HEK293 (cell line): ENCODE measurements at regions not wholly inside any gene's neighbourhood (a gene's known extent, or its start where the extent isn't known, plus 50 kb on each side); places are given as distances from the start of the nearest gene placed in this dataset.
A peak's percentile ranks its signal among the peaks of the same experiment; 100 is the strongest.

Experiments
- CTCF ChIA-PET: fragments of 350-600 bp; formaldehyde crosslinking; extraction: SDS; loops from one replicate; lab custom pipeline; 2021; ENCODE audit warnings: antibody characterized with exemption; lab: Yijun Ruan, JAX
- POLR2A ChIA-PET: fragments of 300-600 bp; formaldehyde crosslinking; extraction: SDS; loops from one replicate; lab custom pipeline; 2020; ENCODE audit warnings: antibody characterized with exemption, inconsistent platforms; lab: Yijun Ruan, JAX
- H3K27ac ChIP-seq: fragments of 200-500 bp; sonication (Bioruptor generic); 2 replicates; pipeline ENCODE4 v1.5.1; 2014; ENCODE audit warnings: low read depth, low read length, control low read depth, inconsistent platforms; ENCODE audit errors: extremely low read depth
- H3K36me3 ChIP-seq, 2 experiments: fragments of 200-500 bp in 1 of 2; sonication (Bioruptor generic) in 1 of 2; 1 replicate in 1 of 2; 2 replicates in 1 of 2; pipeline ENCODE4 v1.5.1; 2014 to 2017; ENCODE audit warnings: inconsistent platforms in 2 of 2, low read length in 2 of 2; ENCODE audit not compliant: control insufficient read depth in 2 of 2, insufficient read depth in 1 of 2
- H3K4me1 ChIP-seq: fragments of 200-500 bp; sonication (Bioruptor generic); 2 replicates; pipeline ENCODE4 v1.5.1; 2014; ENCODE audit warnings: mild to moderate bottlenecking, low read length, inconsistent platforms; ENCODE audit not compliant: control insufficient read depth, insufficient read depth
- H3K4me3 ChIP-seq: 2 replicates; pipeline ENCODE4 v1.5.1; 2011; ENCODE audit warnings: low read depth, mild to moderate bottlenecking, control low read depth, low read length, moderate library complexity
- H3K9me3 ChIP-seq: fragments of 200-500 bp; sonication (Bioruptor generic); 2 replicates; pipeline ENCODE4 v1.5.1; 2014; ENCODE audit warnings: low read depth, low read length, inconsistent platforms; ENCODE audit not compliant: control insufficient read depth, insufficient read depth
- BCL11B ChIP-seq: fragments of 450-650 bp; formaldehyde crosslinking; IDR thresholded peaks from 2 replicates; pipeline ENCODE4 v1.5.1; 2016; ENCODE audit warnings: low read depth, missing biosample characterization, missing genetic modification characterization
- OSR2 ChIP-seq: fragments of 450-650 bp; formaldehyde crosslinking; IDR thresholded peaks from 2 replicates; pipeline ENCODE4 v1.5.1; 2016; ENCODE audit warnings: missing biosample characterization, missing genetic modification characterization
- SCRT1 ChIP-seq: fragments of 450-650 bp; formaldehyde crosslinking; IDR thresholded peaks from 2 replicates; pipeline ENCODE4 v1.5.1; 2016; ENCODE audit warnings: missing biosample characterization, missing genetic modification characterization, borderline replicate concordance
- ZIC2 ChIP-seq: fragments of 450-650 bp; formaldehyde crosslinking; IDR thresholded peaks from 2 replicates; pipeline ENCODE4 v1.5.1; 2016; ENCODE audit warnings: missing biosample characterization, missing genetic modification characterization
- ZNF10 ChIP-seq: fragments of 450-650 bp; formaldehyde crosslinking; IDR thresholded peaks from 2 replicates; pipeline ENCODE4 v1.5.1; 2017; ENCODE audit warnings: missing biosample characterization, missing genetic modification characterization
- ZNF18 ChIP-seq: fragments of 450-650 bp; formaldehyde crosslinking; IDR thresholded peaks from 2 replicates; pipeline ENCODE4 v1.5.1; 2016; ENCODE audit warnings: missing biosample characterization, missing genetic modification characterization
- ZNF335 ChIP-seq: fragments of 450-650 bp; formaldehyde crosslinking; conservative IDR thresholded peaks from 2 replicates; pipeline ENCODE4 v1.5.1; 2016; ENCODE audit warnings: missing biosample characterization, missing genetic modification characterization
- ZNF510 ChIP-seq: fragments of 450-650 bp; formaldehyde crosslinking; IDR thresholded peaks from 2 replicates; pipeline ENCODE4 v1.5.1; 2018; ENCODE audit warnings: mild to moderate bottlenecking, missing genetic modification characterization, missing biosample characterization; ENCODE audit not compliant: insufficient replicate concordance
- ZNF514 ChIP-seq: fragments of 450-650 bp; formaldehyde crosslinking; IDR thresholded peaks from 2 replicates; pipeline ENCODE4 v1.5.1; 2016; ENCODE audit warnings: missing biosample characterization, missing genetic modification characterization
- ZNF549 ChIP-seq: fragments of 450-650 bp; IDR thresholded peaks from 2 replicates; pipeline ENCODE4 v1.5.1; 2018; ENCODE audit warnings: missing biosample characterization, missing genetic modification characterization, mild to moderate bottlenecking, inconsistent platforms, moderate library complexity
- ZNF629 ChIP-seq: fragments of 450-650 bp; formaldehyde crosslinking; IDR thresholded peaks from 2 replicates; pipeline ENCODE4 v1.5.1; 2017; ENCODE audit warnings: missing biosample characterization, missing genetic modification characterization
- ZNF654 ChIP-seq: fragments of 450-650 bp; formaldehyde crosslinking; IDR thresholded peaks from 2 replicates; pipeline ENCODE4 v1.5.1; 2016; ENCODE audit warnings: low read depth, missing biosample characterization, missing genetic modification characterization
- TF ChIP-seq, protein P1 (sequence below): fragments of 450-650 bp; formaldehyde crosslinking; conservative IDR thresholded peaks from 2 replicates; pipeline ENCODE4 v1.5.1; 2016; ENCODE audit warnings: low read depth, missing biosample characterization, missing genetic modification characterization
- TF ChIP-seq, protein P2 (sequence below): fragments of 450-650 bp; formaldehyde crosslinking; IDR thresholded peaks from 2 replicates; pipeline ENCODE4 v1.5.1; 2016; ENCODE audit warnings: missing biosample characterization, missing genetic modification characterization
- TF ChIP-seq, protein P3 (sequence below): fragments of 450-650 bp; formaldehyde crosslinking; IDR thresholded peaks from 2 replicates; pipeline ENCODE4 v1.5.1; 2016; ENCODE audit warnings: missing biosample characterization, missing genetic modification characterization
- TF ChIP-seq, protein P4 (sequence below): fragments of 450-650 bp; formaldehyde crosslinking; IDR thresholded peaks from 2 replicates; pipeline ENCODE4 v1.5.1; 2016; ENCODE audit warnings: missing biosample characterization, missing genetic modification characterization

GRCh38 chr18:70494524-70494923 is 205.7 kb downstream of the SOCS6 start (continued):
- TF ChIP-seq, protein P1, sequence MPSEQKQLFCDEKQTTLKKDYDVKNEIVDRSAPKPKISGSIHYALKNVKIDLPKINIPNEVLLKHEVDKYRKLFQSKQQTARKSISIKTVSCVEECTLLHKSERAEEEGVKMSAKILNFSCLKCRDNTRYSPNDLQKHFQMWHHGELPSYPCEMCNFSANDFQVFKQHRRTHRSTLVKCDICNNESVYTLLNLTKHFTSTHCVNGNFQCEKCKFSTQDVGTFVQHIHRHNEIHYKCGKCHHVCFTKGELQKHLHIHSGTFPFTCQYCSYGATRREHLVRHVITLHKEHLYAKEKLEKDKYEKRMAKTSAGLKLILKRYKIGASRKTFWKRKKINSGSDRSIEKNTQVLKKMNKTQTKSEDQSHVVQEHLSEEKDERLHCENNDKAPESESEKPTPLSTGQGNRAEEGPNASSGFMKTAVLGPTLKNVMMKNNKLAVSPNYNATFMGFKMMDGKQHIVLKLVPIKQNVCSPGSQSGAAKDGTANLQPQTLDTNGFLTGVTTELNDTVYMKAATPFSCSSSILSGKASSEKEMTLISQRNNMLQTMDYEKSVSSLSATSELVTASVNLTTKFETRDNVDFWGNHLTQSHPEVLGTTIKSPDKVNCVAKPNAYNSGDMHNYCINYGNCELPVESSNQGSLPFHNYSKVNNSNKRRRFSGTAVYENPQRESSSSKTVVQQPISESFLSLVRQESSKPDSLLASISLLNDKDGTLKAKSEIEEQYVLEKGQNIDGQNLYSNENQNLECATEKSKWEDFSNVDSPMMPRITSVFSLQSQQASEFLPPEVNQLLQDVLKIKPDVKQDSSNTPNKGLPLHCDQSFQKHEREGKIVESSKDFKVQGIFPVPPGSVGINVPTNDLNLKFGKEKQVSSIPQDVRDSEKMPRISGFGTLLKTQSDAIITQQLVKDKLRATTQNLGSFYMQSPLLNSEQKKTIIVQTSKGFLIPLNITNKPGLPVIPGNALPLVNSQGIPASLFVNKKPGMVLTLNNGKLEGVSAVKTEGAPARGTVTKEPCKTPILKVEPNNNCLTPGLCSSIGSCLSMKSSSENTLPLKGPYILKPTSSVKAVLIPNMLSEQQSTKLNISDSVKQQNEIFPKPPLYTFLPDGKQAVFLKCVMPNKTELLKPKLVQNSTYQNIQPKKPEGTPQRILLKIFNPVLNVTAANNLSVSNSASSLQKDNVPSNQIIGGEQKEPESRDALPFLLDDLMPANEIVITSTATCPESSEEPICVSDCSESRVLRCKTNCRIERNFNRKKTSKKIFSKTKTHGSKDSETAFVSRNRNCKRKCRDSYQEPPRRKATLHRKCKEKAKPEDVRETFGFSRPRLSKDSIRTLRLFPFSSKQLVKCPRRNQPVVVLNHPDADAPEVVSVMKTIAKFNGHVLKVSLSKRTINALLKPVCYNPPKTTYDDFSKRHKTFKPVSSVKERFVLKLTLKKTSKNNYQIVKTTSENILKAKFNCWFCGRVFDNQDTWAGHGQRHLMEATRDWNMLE (tag by site-specific recombination), result no peak
- no peak for TF ChIP-seq ZNF510 (tag by site-specific recombination)
- no peak for TF ChIP-seq OSR2 (tag by site-specific recombination)
- TF ChIP-seq ZNF549, result no peak
- no peak for TF ChIP-seq ZNF18
- no peak for TF ChIP-seq ZNF10 (tag by site-specific recombination)

GRCh38 chr18:70493461-70493860 is 204.6 kb downstream of the SOCS6 start:
- H3K9me3 ChIP-seq, result no peaks in the 10 kb centered on the region
- POLR2A ChIA-PET, result no interaction called here
- TF ChIP-seq ZIC2 (tag by site-specific recombination) (peak; percentile 77), ZNF335 (tag by site-specific recombination) (no peak)
- TF ChIP-seq, protein P2, sequence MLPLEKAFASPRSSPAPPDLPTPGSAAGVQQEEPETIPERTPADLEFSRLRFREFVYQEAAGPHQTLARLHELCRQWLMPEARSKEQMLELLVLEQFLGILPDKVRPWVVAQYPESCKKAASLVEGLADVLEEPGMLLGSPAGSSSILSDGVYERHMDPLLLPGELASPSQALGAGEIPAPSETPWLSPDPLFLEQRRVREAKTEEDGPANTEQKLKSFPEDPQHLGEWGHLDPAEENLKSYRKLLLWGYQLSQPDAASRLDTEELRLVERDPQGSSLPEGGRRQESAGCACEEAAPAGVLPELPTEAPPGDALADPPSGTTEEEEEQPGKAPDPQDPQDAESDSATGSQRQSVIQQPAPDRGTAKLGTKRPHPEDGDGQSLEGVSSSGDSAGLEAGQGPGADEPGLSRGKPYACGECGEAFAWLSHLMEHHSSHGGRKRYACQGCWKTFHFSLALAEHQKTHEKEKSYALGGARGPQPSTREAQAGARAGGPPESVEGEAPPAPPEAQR (tag by site-specific recombination), result no peak
- TF ChIP-seq, protein P3, sequence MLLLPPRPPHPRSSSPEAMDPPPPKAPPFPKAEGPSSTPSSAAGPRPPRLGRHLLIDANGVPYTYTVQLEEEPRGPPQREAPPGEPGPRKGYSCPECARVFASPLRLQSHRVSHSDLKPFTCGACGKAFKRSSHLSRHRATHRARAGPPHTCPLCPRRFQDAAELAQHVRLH, result no peak
- TF ChIP-seq, all 188 proteins: peak for 1
- H3K4me3 ChIP-seq, result no peak overlapping the region
- H3K4me1 ChIP-seq, result peaks cover 6% of the 10 kb centered on the region; the same call in 1 of the 2 replicates
- no peaks in the 10 kb centered on the region for H3K36me3 ChIP-seq
- CTCF ChIA-PET, result interaction anchor here (0.7 to 1.7 kb wide), 5 partner anchors 23 to 1359 kb away, joined by 3 to 5 read pairs (median 3); no protein-coding TSS in a partner anchor
- H3K27ac ChIP-seq, result no peak overlapping the region

GRCh38 chr18:70491734-70492348 is 203.0 kb downstream of the SOCS6 start:
- Histone ChIP-seq H3K4me3 (no peak overlapping the region), H3K27ac (no peak overlapping the region), H3K4me1 (peaks cover 2% of the 10 kb centered on the region; the same call in 1 of the 2 replicates), H3K9me3 (no peaks in the 10 kb centered on the region), H3K36me3 (no peaks in the 10 kb centered on the region)
- CTCF ChIA-PET, result interaction anchor here (0.5 to 3.6 kb wide), 35 partner anchors 9 to 812 kb away, joined by 3 to 84 read pairs (median 5); no protein-coding TSS in a partner anchor
- no peak for TF ChIP-seq BCL11B
- no peak for TF ChIP-seq ZNF629 (tag by site-specific recombination)
- TF ChIP-seq ZNF514 (tag by site-specific recombination), result no peak
- TF ChIP-seq, protein P4, sequence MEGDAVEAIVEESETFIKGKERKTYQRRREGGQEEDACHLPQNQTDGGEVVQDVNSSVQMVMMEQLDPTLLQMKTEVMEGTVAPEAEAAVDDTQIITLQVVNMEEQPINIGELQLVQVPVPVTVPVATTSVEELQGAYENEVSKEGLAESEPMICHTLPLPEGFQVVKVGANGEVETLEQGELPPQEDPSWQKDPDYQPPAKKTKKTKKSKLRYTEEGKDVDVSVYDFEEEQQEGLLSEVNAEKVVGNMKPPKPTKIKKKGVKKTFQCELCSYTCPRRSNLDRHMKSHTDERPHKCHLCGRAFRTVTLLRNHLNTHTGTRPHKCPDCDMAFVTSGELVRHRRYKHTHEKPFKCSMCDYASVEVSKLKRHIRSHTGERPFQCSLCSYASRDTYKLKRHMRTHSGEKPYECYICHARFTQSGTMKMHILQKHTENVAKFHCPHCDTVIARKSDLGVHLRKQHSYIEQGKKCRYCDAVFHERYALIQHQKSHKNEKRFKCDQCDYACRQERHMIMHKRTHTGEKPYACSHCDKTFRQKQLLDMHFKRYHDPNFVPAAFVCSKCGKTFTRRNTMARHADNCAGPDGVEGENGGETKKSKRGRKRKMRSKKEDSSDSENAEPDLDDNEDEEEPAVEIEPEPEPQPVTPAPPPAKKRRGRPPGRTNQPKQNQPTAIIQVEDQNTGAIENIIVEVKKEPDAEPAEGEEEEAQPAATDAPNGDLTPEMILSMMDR (tag by site-specific recombination), result peak; percentile 34
- TF ChIP-seq ZNF654 (tag by site-specific recombination), result peak; percentile 30
- TF ChIP-seq SCRT1 (tag by site-specific recombination), result peak; percentile 72; the same call in 1 of the 2 replicates
- POLR2A ChIA-PET, result no interaction called here
